AG04449 (cell line): ENCODE measurements at regions not wholly inside any gene's neighbourhood (a gene's known extent, or its start where the extent isn't known, plus 50 kb on each side); places are given as distances from the start of the nearest gene placed in this dataset.
"Not testable (repeated sequence)": the region's sequence is repeated elsewhere in the genome, so short reads cannot be mapped to it uniquely, and the experiment has no call there.

ENCODE experiments used
- CTCF ChIA-PET: fragments of 350-600 bp; formaldehyde crosslinking; extraction: SDS; loops from one replicate; lab custom pipeline; 2021; ENCODE audit warnings: antibody characterized with exemption; lab: Yijun Ruan, JAX
- POLR2A ChIA-PET: fragments of 400-600, 350-600 bp; formaldehyde crosslinking; extraction: SDS; loops from one replicate; lab custom pipeline; 2020; ENCODE audit warnings: antibody characterized with exemption, inconsistent platforms; lab: Yijun Ruan, JAX
- DNase-seq: peaks from one replicate; pipeline ENCODE4 v3.0.0-alpha.2; 2010; ENCODE audit warnings: low read depth, low spot score
- H3K4me3 ChIP-seq: 2 replicates; pipeline ENCODE4 v1.5.1; 2011; ENCODE audit warnings: low read depth, mild to moderate bottlenecking, control low read depth, low read length
- CTCF ChIP-seq: IDR thresholded peaks from one replicate; pipeline ENCODE4 v1.5.1; 2011; ENCODE audit warnings: mild to moderate bottlenecking, moderate library complexity, low read length, control low read depth, inconsistent platforms; ENCODE audit not compliant: insufficient read depth; ENCODE audit errors: missing control alignments

GRCh38 chr10:80787952-80788351, 250.2 kb downstream of the SH2D4B start:
- DNase-seq = no peak
- H3K4me3 ChIP-seq = no peak overlapping the region
- CTCF ChIA-PET = no interaction called here
- TF ChIP-seq CTCF = no peak
- POLR2A ChIA-PET = no interaction called here

GRCh38 chr10:80794994-80795393, 257.3 kb downstream of the SH2D4B start:
- no peak for TF ChIP-seq CTCF
- ChIA-PET POLR2A (no interaction called here), CTCF (no interaction called here)
- no peak for DNase-seq
- H3K4me3 ChIP-seq = no peak overlapping the region

- DNase-seq = no peak
- CTCF ChIA-PET = no interaction called here
- no peak overlapping the region for H3K4me3 ChIP-seq
- POLR2A ChIA-PET = no interaction called here
- no peak for TF ChIP-seq CTCF
Observed at GRCh38 chr10:80805343-80806020, 267.8 kb downstream of the SH2D4B start.

- CTCF ChIA-PET = no interaction called here
- no peak for DNase-seq
Observed at GRCh38 chr10:80814147-80814652, 276.5 kb downstream of the SH2D4B start.

GRCh38 chr10:80829151-80829550, 291.4 kb downstream of the SH2D4B start:
- no peak overlapping the region for H3K4me3 ChIP-seq
- ChIA-PET POLR2A (no interaction called here), CTCF (no interaction called here)
- no peak for TF ChIP-seq CTCF
- no peak for DNase-seq

More at GRCh38 chr10:80814147-80814652, 276.5 kb downstream of the SH2D4B start:
- POLR2A ChIA-PET = no interaction called here
- no peak for TF ChIP-seq CTCF
- no peak overlapping the region for H3K4me3 ChIP-seq

- POLR2A ChIA-PET = no interaction called here
- CTCF ChIA-PET = no interaction called here
- DNase-seq = no peak
- H3K4me3 ChIP-seq = no peak overlapping the region
- TF ChIP-seq CTCF = no peak
Observed at GRCh38 chr10:80829562-80829961, 291.9 kb downstream of the SH2D4B start.

- POLR2A ChIA-PET, H3K4me3 ChIP-seq, CTCF ChIA-PET, DNase-seq: not testable (repeated sequence)
Observed at GRCh38 chr10:80832693-80833092, 295.0 kb downstream of the SH2D4B start.
